HG03442 (cell line): ENCODE measurements at regions not wholly inside any gene's neighbourhood (a gene's known extent, or its start where the extent isn't known, plus 50 kb on each side); places are given as distances from the start of the nearest gene placed in this dataset.

Experiments used
- ATAC-seq: cut with Tn5 transposase; IDR thresholded peaks from one replicate; pipeline ENCODE4 v1.9.1; 2021; ENCODE audit warnings: mild to moderate bottlenecking, moderate library complexity; ENCODE audit not compliant: unreplicated experiment

GRCh38 chr4:53780736-53781400, 189.6 kb upstream of the LNX1 start:
- no peak for ATAC-seq

GRCh38 chr4:53779025-53779424, 187.7 kb upstream of the LNX1 start:
- ATAC-seq = no peak

- ATAC-seq = no peak
Observed at GRCh38 chr4:53778155-53778554, 186.9 kb upstream of the LNX1 start.

GRCh38 chr4:53777244-53777984, 186.1 kb upstream of the LNX1 start:
- ATAC-seq = no peak

- ATAC-seq = no peak
Observed at GRCh38 chr4:53776141-53776540, 184.9 kb upstream of the LNX1 start.

- ATAC-seq = no peak
Observed at GRCh38 chr4:53775381-53775780, 184.1 kb upstream of the LNX1 start.

- no peak for ATAC-seq
Observed at GRCh38 chr4:53771326-53771725, 180.0 kb upstream of the LNX1 start.

- no peak for ATAC-seq
Observed at GRCh38 chr4:53767482-53767881, 176.2 kb upstream of the LNX1 start.

GRCh38 chr4:53764761-53765490, 173.6 kb upstream of the LNX1 start:
- no peak for ATAC-seq

- no peak for ATAC-seq
Observed at GRCh38 chr4:53763813-53764597, 172.7 kb upstream of the LNX1 start.

- no peak for ATAC-seq
Observed at GRCh38 chr4:53755656-53756055, 164.4 kb upstream of the LNX1 start.

GRCh38 chr4:53752124-53752523, 160.8 kb upstream of the LNX1 start:
- ATAC-seq = no peak

- ATAC-seq = peak; percentile 94
Observed at GRCh38 chr4:53748328-53748772, 157.1 kb upstream of the LNX1 start.

- ATAC-seq = no peak
Observed at GRCh38 chr4:53747401-53747800, 156.1 kb upstream of the LNX1 start.

GRCh38 chr4:53744446-53745160, 153.3 kb upstream of the LNX1 start:
- no peak for ATAC-seq

GRCh38 chr4:53734584-53735353, 143.5 kb upstream of the LNX1 start:
- ATAC-seq = no peak

GRCh38 chr4:53734182-53734581, 142.9 kb upstream of the LNX1 start:
- no peak for ATAC-seq

- ATAC-seq = no peak
Observed at GRCh38 chr4:53732661-53733060, 141.4 kb upstream of the LNX1 start.

GRCh38 chr4:53730031-53730805, 138.9 kb upstream of the LNX1 start:
- no peak for ATAC-seq
